ENCODE measurements at regions not wholly inside any gene's neighbourhood (a gene's known extent, or its start where the extent isn't known, plus 50 kb on each side); places are given as distances from the start of the nearest gene placed in this dataset.

- TF ChIP-seq YY1 (IDR thresholded peaks at IDR 0.05) (no peak), ZBTB33 (IDR thresholded peaks at IDR 0.05) (no peak), HNF4G (IDR thresholded peaks at IDR 0.05) (no peak), EGR1 (IDR thresholded peaks at IDR 0.05; ENCODE audit: low read depth in 2 of 2) (no peak), RXRA (IDR thresholded peaks at IDR 0.05) (no peak), NR2F2 (IDR thresholded peaks at IDR 0.05) (no peak), GABPA (IDR thresholded peaks at IDR 0.05 in 1 of 2, conservative IDR thresholded peaks at IDR 0.05 in 1 of 2) (no peak), HNF4A (conservative IDR thresholded peaks at IDR 0.05) (no peak), REST (IDR thresholded peaks at IDR 0.05) (no peak), JUND (IDR thresholded peaks at IDR 0.05) (no peak)
- no peak for DNase-seq (ENCODE audit: low spot score)
- Histone ChIP-seq H3K27me3 (ENCODE audit: control insufficient read depth in 4 of 4, insufficient read depth in 4 of 4, low read length in 3 of 4) (peaks cover 0 to 2% (median 0%) of the 10 kb centered on the region in 4 donors), H3K27ac (ENCODE audit: low read depth in 1 of 2, low read length in 2 of 2) (no peak overlapping the region), H3K36me3 (ENCODE audit: control insufficient read depth in 4 of 4, insufficient read depth in 3 of 4, low read depth in 1 of 4, low read length in 3 of 4) (no peaks in the 10 kb centered on the region), H3K9me3 (ENCODE audit: control insufficient read depth in 4 of 4, low read length in 3 of 4) (no peaks in the 10 kb centered on the region), H3K9ac (ENCODE audit: low read depth in 1 of 2, low read length in 2 of 2) (no peak overlapping the region), H3K4me3 (ENCODE audit: low read depth in 1 of 3, low read length in 3 of 3) (no peak overlapping the region), H3K4me1 (ENCODE audit: control insufficient read depth in 4 of 4, insufficient read depth in 4 of 4, low read length in 3 of 4) (no peaks in the 10 kb centered on the region)
- 68% methylated on average over 5 of the region's 5 CpGs for WGBS
Observed at GRCh38 chrX:15915959-15916703, 61.5 kb upstream of the AP1S2 start.

- H3K27ac ChIP-seq (ENCODE audit: low read depth in 1 of 2, low read length in 2 of 2): no peak overlapping the region
- no peaks in the 10 kb centered on the region for H3K36me3 ChIP-seq (ENCODE audit: control insufficient read depth in 4 of 4, insufficient read depth in 3 of 4, low read depth in 1 of 4, low read length in 3 of 4)
- 77% methylated on average over 1 of the region's 1 CpG for WGBS
Observed at GRCh38 chrX:15914486-15914885, 59.9 kb upstream of the AP1S2 start.

More at GRCh38 chrX:15914486-15914885, 59.9 kb upstream of the AP1S2 start:
- Histone ChIP-seq H3K4me1 (ENCODE audit: control insufficient read depth in 4 of 4, insufficient read depth in 4 of 4, low read length in 3 of 4) (no peaks in the 10 kb centered on the region), H3K9me3 (ENCODE audit: control insufficient read depth in 4 of 4, low read length in 3 of 4) (no peaks in the 10 kb centered on the region), H3K9ac (ENCODE audit: low read depth in 1 of 2, low read length in 2 of 2) (no peak overlapping the region), H3K27me3 (ENCODE audit: control insufficient read depth in 4 of 4, insufficient read depth in 4 of 4, low read length in 3 of 4) (peaks cover 0 to 5% (median 0%) of the 10 kb centered on the region in 4 donors), H3K4me3 (ENCODE audit: low read depth in 1 of 3, low read length in 3 of 3) (no peak overlapping the region)
- TF ChIP-seq GABPA (IDR thresholded peaks at IDR 0.05 in 1 of 2, conservative IDR thresholded peaks at IDR 0.05 in 1 of 2) (no peak), SP1 (IDR thresholded peaks at IDR 0.05) (no peak), ATF3 (IDR thresholded peaks at IDR 0.05) (no peak), ZBTB33 (IDR thresholded peaks at IDR 0.05) (no peak), HNF4A (conservative IDR thresholded peaks at IDR 0.05) (no peak), EGR1 (IDR thresholded peaks at IDR 0.05; ENCODE audit: low read depth in 2 of 2) (no peak), RXRA (IDR thresholded peaks at IDR 0.05) (no peak)
- no peak for DNase-seq (ENCODE audit: low spot score)

Data from liver (tissue), 7 donors.